ENCODE measurements at regions not wholly inside any gene's neighbourhood (a gene's known extent, or its start where the extent isn't known, plus 50 kb on each side); places are given as distances from the start of the nearest gene placed in this dataset.

- Histone ChIP-seq H3K4me1 (ENCODE audit: control insufficient read depth in 3 of 3, insufficient read depth in 3 of 3, low read length in 3 of 3) (no peaks in the 10 kb centered on the region), H3K9ac (ENCODE audit: low read depth in 1 of 3, low read length in 3 of 3) (no peak overlapping the region), H3K9me3 (ENCODE audit: control insufficient read depth in 3 of 3, low read length in 3 of 3) (no peaks in the 10 kb centered on the region), H3K36me3 (ENCODE audit: control insufficient read depth in 3 of 3, insufficient read depth in 3 of 3, low read length in 3 of 3) (peaks cover 18 to 23% (median 22%) of the 10 kb centered on the region in 3 donors), H3K4me3 (ENCODE audit: low read length in 3 of 3) (no peak overlapping the region), H3K27me3 (ENCODE audit: control insufficient read depth in 3 of 3, insufficient read depth in 3 of 3, low read length in 3 of 3) (no peaks in the 10 kb centered on the region), H3K27ac (ENCODE audit: low read depth, low read length) (no peak overlapping the region)
Measured at GRCh38 chr19:5240011-5240410, 100.6 kb downstream of the PTPRS start.

GRCh38 chr19:5238700-5239099 lies 101.9 kb downstream of the PTPRS start:
- Histone ChIP-seq H3K4me3 (ENCODE audit: low read length in 3 of 3) (no peak overlapping the region), H3K4me1 (ENCODE audit: control insufficient read depth in 3 of 3, insufficient read depth in 3 of 3, low read length in 3 of 3) (no peaks in the 10 kb centered on the region), H3K36me3 (ENCODE audit: control insufficient read depth in 3 of 3, insufficient read depth in 3 of 3, low read length in 3 of 3) (peaks cover 9 to 17% (median 14%) of the 10 kb centered on the region in 3 donors), H3K9me3 (ENCODE audit: control insufficient read depth in 3 of 3, low read length in 3 of 3) (no peaks in the 10 kb centered on the region), H3K27ac (ENCODE audit: low read depth, low read length) (no peak overlapping the region), H3K9ac (ENCODE audit: low read depth in 1 of 3, low read length in 3 of 3) (no peak overlapping the region), H3K27me3 (ENCODE audit: control insufficient read depth in 3 of 3, insufficient read depth in 3 of 3, low read length in 3 of 3) (no peaks in the 10 kb centered on the region)

GRCh38 chr19:5237939-5238480 lies 102.6 kb downstream of the PTPRS start:
- H3K27me3 ChIP-seq (ENCODE audit: control insufficient read depth in 3 of 3, insufficient read depth in 3 of 3, low read length in 3 of 3) = no peaks in the 10 kb centered on the region
- H3K9me3 ChIP-seq (ENCODE audit: control insufficient read depth in 3 of 3, low read length in 3 of 3) = no peaks in the 10 kb centered on the region
- H3K36me3 ChIP-seq (ENCODE audit: control insufficient read depth in 3 of 3, insufficient read depth in 3 of 3, low read length in 3 of 3) = peaks cover 7 to 16% (median 13%) of the 10 kb centered on the region in 3 donors
- no peaks in the 10 kb centered on the region for H3K4me1 ChIP-seq (ENCODE audit: control insufficient read depth in 3 of 3, insufficient read depth in 3 of 3, low read length in 3 of 3)
- no peak overlapping the region for H3K27ac ChIP-seq (ENCODE audit: low read depth, low read length)
- H3K9ac ChIP-seq (ENCODE audit: low read depth in 1 of 3, low read length in 3 of 3) = no peak overlapping the region
- no peak overlapping the region for H3K4me3 ChIP-seq (ENCODE audit: low read length in 3 of 3)

- Histone ChIP-seq H3K9ac (ENCODE audit: low read depth in 1 of 3, low read length in 3 of 3) (no peak overlapping the region), H3K36me3 (ENCODE audit: control insufficient read depth in 3 of 3, insufficient read depth in 3 of 3, low read length in 3 of 3) (peaks cover 7 to 16% (median 13%) of the 10 kb centered on the region in 3 donors), H3K9me3 (ENCODE audit: control insufficient read depth in 3 of 3, low read length in 3 of 3) (no peaks in the 10 kb centered on the region), H3K4me3 (ENCODE audit: low read length in 3 of 3) (no peak overlapping the region), H3K27ac (ENCODE audit: low read depth, low read length) (no peak overlapping the region), H3K4me1 (ENCODE audit: control insufficient read depth in 3 of 3, insufficient read depth in 3 of 3, low read length in 3 of 3) (no peaks in the 10 kb centered on the region), H3K27me3 (ENCODE audit: control insufficient read depth in 3 of 3, insufficient read depth in 3 of 3, low read length in 3 of 3) (no peaks in the 10 kb centered on the region)
Measured at GRCh38 chr19:5237190-5237780, 103.3 kb downstream of the PTPRS start.

- Histone ChIP-seq H3K36me3 (ENCODE audit: control insufficient read depth in 3 of 3, insufficient read depth in 3 of 3, low read length in 3 of 3) (peaks cover 4 to 20% (median 13%) of the 10 kb centered on the region in 3 donors), H3K9me3 (ENCODE audit: control insufficient read depth in 3 of 3, low read length in 3 of 3) (no peaks in the 10 kb centered on the region)
Measured at GRCh38 chr19:5235458-5236219, 105.0 kb downstream of the PTPRS start.

GRCh38 chr19:5234412-5234811 lies 106.2 kb downstream of the PTPRS start:
- H3K4me1 ChIP-seq (ENCODE audit: control insufficient read depth in 3 of 3, insufficient read depth in 3 of 3, low read length in 3 of 3) = no peaks in the 10 kb centered on the region
- H3K9me3 ChIP-seq (ENCODE audit: control insufficient read depth in 3 of 3, low read length in 3 of 3) = no peaks in the 10 kb centered on the region
- H3K27me3 ChIP-seq (ENCODE audit: control insufficient read depth in 3 of 3, insufficient read depth in 3 of 3, low read length in 3 of 3) = no peaks in the 10 kb centered on the region
- no peak overlapping the region for H3K27ac ChIP-seq (ENCODE audit: low read depth, low read length)
- H3K36me3 ChIP-seq (ENCODE audit: control insufficient read depth in 3 of 3, insufficient read depth in 3 of 3, low read length in 3 of 3) = peaks cover 4 to 21% (median 13%) of the 10 kb centered on the region in 3 donors
- H3K9ac ChIP-seq (ENCODE audit: low read depth in 1 of 3, low read length in 3 of 3) = no peak overlapping the region
- no peak overlapping the region for H3K4me3 ChIP-seq (ENCODE audit: low read length in 3 of 3)

More at GRCh38 chr19:5235458-5236219, 105.0 kb downstream of the PTPRS start:
- H3K4me3 ChIP-seq (ENCODE audit: low read length in 3 of 3) = no peak overlapping the region
- H3K4me1 ChIP-seq (ENCODE audit: control insufficient read depth in 3 of 3, insufficient read depth in 3 of 3, low read length in 3 of 3) = no peaks in the 10 kb centered on the region
- no peak overlapping the region for H3K27ac ChIP-seq (ENCODE audit: low read depth, low read length)
- no peaks in the 10 kb centered on the region for H3K27me3 ChIP-seq (ENCODE audit: control insufficient read depth in 3 of 3, insufficient read depth in 3 of 3, low read length in 3 of 3)
- no peak overlapping the region for H3K9ac ChIP-seq (ENCODE audit: low read depth in 1 of 3, low read length in 3 of 3)

- Histone ChIP-seq H3K27me3 (ENCODE audit: control insufficient read depth in 3 of 3, insufficient read depth in 3 of 3, low read length in 3 of 3) (no peaks in the 10 kb centered on the region), H3K36me3 (ENCODE audit: control insufficient read depth in 3 of 3, insufficient read depth in 3 of 3, low read length in 3 of 3) (peaks cover under 1 to 12% (median 1%) of the 10 kb centered on the region in 3 donors)
Measured at GRCh38 chr19:5232798-5233505, 107.7 kb downstream of the PTPRS start.

GRCh38 chr19:5231857-5232678 lies 108.5 kb downstream of the PTPRS start:
- Histone ChIP-seq H3K36me3 (ENCODE audit: control insufficient read depth in 3 of 3, insufficient read depth in 3 of 3, low read length in 3 of 3) (peaks cover 3 to 7% (median 6%) of the 10 kb centered on the region in 3 donors), H3K9me3 (ENCODE audit: control insufficient read depth in 3 of 3, low read length in 3 of 3) (no peaks in the 10 kb centered on the region), H3K9ac (ENCODE audit: low read depth in 1 of 3, low read length in 3 of 3) (no peak overlapping the region), H3K27ac (ENCODE audit: low read depth, low read length) (no peak overlapping the region), H3K27me3 (ENCODE audit: control insufficient read depth in 3 of 3, insufficient read depth in 3 of 3, low read length in 3 of 3) (no peaks in the 10 kb centered on the region), H3K4me1 (ENCODE audit: control insufficient read depth in 3 of 3, insufficient read depth in 3 of 3, low read length in 3 of 3) (no peaks in the 10 kb centered on the region), H3K4me3 (ENCODE audit: low read length in 3 of 3) (no peak overlapping the region)

More at GRCh38 chr19:5232798-5233505, 107.7 kb downstream of the PTPRS start:
- no peak overlapping the region for H3K4me3 ChIP-seq (ENCODE audit: low read length in 3 of 3)
- no peaks in the 10 kb centered on the region for H3K4me1 ChIP-seq (ENCODE audit: control insufficient read depth in 3 of 3, insufficient read depth in 3 of 3, low read length in 3 of 3)
- H3K27ac ChIP-seq (ENCODE audit: low read depth, low read length) = no peak overlapping the region
- no peaks in the 10 kb centered on the region for H3K9me3 ChIP-seq (ENCODE audit: control insufficient read depth in 3 of 3, low read length in 3 of 3)
- no peak overlapping the region for H3K9ac ChIP-seq (ENCODE audit: low read depth in 1 of 3, low read length in 3 of 3)

GRCh38 chr19:5230730-5231555 lies 109.7 kb downstream of the PTPRS start:
- Histone ChIP-seq H3K9ac (ENCODE audit: low read depth in 1 of 3, low read length in 3 of 3) (no peak overlapping the region), H3K27ac (ENCODE audit: low read depth, low read length) (no peak overlapping the region), H3K27me3 (ENCODE audit: control insufficient read depth in 3 of 3, insufficient read depth in 3 of 3, low read length in 3 of 3) (no peaks in the 10 kb centered on the region), H3K4me3 (ENCODE audit: low read length in 3 of 3) (no peak overlapping the region), H3K36me3 (ENCODE audit: control insufficient read depth in 3 of 3, insufficient read depth in 3 of 3, low read length in 3 of 3) (peaks cover 3 to 7% (median 6%) of the 10 kb centered on the region in 3 donors), H3K9me3 (ENCODE audit: control insufficient read depth in 3 of 3, low read length in 3 of 3) (no peaks in the 10 kb centered on the region), H3K4me1 (ENCODE audit: control insufficient read depth in 3 of 3, insufficient read depth in 3 of 3, low read length in 3 of 3) (no peaks in the 10 kb centered on the region)
